WI38 (cell line): ENCODE measurements at regions not wholly inside any gene's neighbourhood (a gene's known extent, or its start where the extent isn't known, plus 50 kb on each side); places are given as distances from the start of the nearest gene placed in this dataset.
"Not testable (repeated sequence)": the region's sequence is repeated elsewhere in the genome, so short reads cannot be mapped to it uniquely, and the experiment has no call there.

Source experiments
- H3K4me3 ChIP-seq: 2 replicates; pipeline ENCODE4 v1.5.1; 2011; ENCODE audit warnings: low read depth, mild to moderate bottlenecking, control low read depth, low read length
- CTCF ChIP-seq: IDR thresholded peaks from 2 replicates; pipeline ENCODE4 v1.5.1; 2012; ENCODE audit warnings: low read depth, mild to moderate bottlenecking, control low read depth, low read length

- H3K4me3 ChIP-seq = no peak overlapping the region
- no peak for TF ChIP-seq CTCF
These were observed 133.9 kb upstream of the RAPGEF2 start for GRCh38 chr4:158968961-158969360.

GRCh38 chr4:158970812-158971211 lies 132.1 kb upstream of the RAPGEF2 start:
- TF ChIP-seq CTCF = no peak
- H3K4me3 ChIP-seq = no peak overlapping the region

GRCh38 chr4:158974438-158974837 lies 128.4 kb upstream of the RAPGEF2 start:
- H3K4me3 ChIP-seq = not testable (repeated sequence)

GRCh38 chr4:158980711-158981110 lies 122.2 kb upstream of the RAPGEF2 start:
- not testable (repeated sequence) for H3K4me3 ChIP-seq

- TF ChIP-seq CTCF = no peak
- H3K4me3 ChIP-seq = no peak overlapping the region
These were observed 111.2 kb upstream of the RAPGEF2 start for GRCh38 chr4:158991534-158992155.

- no peak overlapping the region for H3K4me3 ChIP-seq
- no peak for TF ChIP-seq CTCF
These were observed 109.0 kb upstream of the RAPGEF2 start for GRCh38 chr4:158993891-158994290.

- no peak overlapping the region for H3K4me3 ChIP-seq
- TF ChIP-seq CTCF = no peak
These were observed 107.8 kb upstream of the RAPGEF2 start for GRCh38 chr4:158995040-158995439.

- no peak overlapping the region for H3K4me3 ChIP-seq
- TF ChIP-seq CTCF = no peak
These were observed 106.9 kb upstream of the RAPGEF2 start for GRCh38 chr4:158995965-158996364.
